ENCODE measurements at regions not wholly inside any gene's neighbourhood (a gene's known extent, or its start where the extent isn't known, plus 50 kb on each side); places are given as distances from the start of the nearest gene placed in this dataset.

GRCh38 chr7:18320971-18321567, 174.5 kb upstream of the HDAC9 start:
- DNase-seq: no peak

- no peak for DNase-seq
These were observed 165.0 kb upstream of the HDAC9 start for GRCh38 chr7:18330548-18330947.

GRCh38 chr7:18336626-18337025, 158.9 kb upstream of the HDAC9 start:
- no peak for DNase-seq

GRCh38 chr7:18337048-18337809, 158.3 kb upstream of the HDAC9 start:
- no peak for DNase-seq

GRCh38 chr7:18338910-18339523, 156.5 kb upstream of the HDAC9 start:
- no peak for DNase-seq

GRCh38 chr7:18341756-18342155, 153.8 kb upstream of the HDAC9 start:
- no peak for DNase-seq

GRCh38 chr7:18343047-18343446, 152.5 kb upstream of the HDAC9 start:
- no peak for DNase-seq

GRCh38 chr7:18344536-18344935, 151.0 kb upstream of the HDAC9 start:
- no peak for DNase-seq

- peak; percentile 18 for DNase-seq
These were observed 149.8 kb upstream of the HDAC9 start for GRCh38 chr7:18345641-18346234.

GRCh38 chr7:18347170-18347569, 148.4 kb upstream of the HDAC9 start:
- DNase-seq: no peak

- DNase-seq: no peak
These were observed 144.9 kb upstream of the HDAC9 start for GRCh38 chr7:18350678-18351077.

GRCh38 chr7:18352339-18353255, 143.0 kb upstream of the HDAC9 start:
- peak; percentile 34 for DNase-seq

- no peak for DNase-seq
These were observed 142.2 kb upstream of the HDAC9 start for GRCh38 chr7:18353339-18353738.

- no peak for DNase-seq
These were observed 141.2 kb upstream of the HDAC9 start for GRCh38 chr7:18354108-18355085.

- no peak for DNase-seq
These were observed 139.3 kb upstream of the HDAC9 start for GRCh38 chr7:18356191-18356645.

- no peak for DNase-seq
These were observed 137.9 kb upstream of the HDAC9 start for GRCh38 chr7:18357691-18358090.

- DNase-seq: no peak
These were observed 133.8 kb upstream of the HDAC9 start for GRCh38 chr7:18361756-18362155.

GRCh38 chr7:18363751-18364380, 131.7 kb upstream of the HDAC9 start:
- no peak for DNase-seq

GRCh38 chr7:18364396-18364795, 131.2 kb upstream of the HDAC9 start:
- DNase-seq: no peak

GRCh38 chr7:18366394-18366793, 129.2 kb upstream of the HDAC9 start:
- no peak for DNase-seq

GRCh38 chr7:18369011-18369410, 126.5 kb upstream of the HDAC9 start:
- no peak for DNase-seq

Measured in stimulated activated CD4-positive, alpha-beta T cell treated with anti-CD3 and anti-CD28 coated beads, Interleukin-15, amount 100 ng/mL, for 24 hours (primary cell).